Peyer's patch (tissue), 4 donors: ENCODE measurements at regions not wholly inside any gene's neighbourhood (a gene's known extent, or its start where the extent isn't known, plus 50 kb on each side); places are given as distances from the start of the nearest gene placed in this dataset.

Source experiments
- CTCF ChIP-seq, 6 experiments: fragments of 450-650 bp in 4 of 6; fragments of 200-600 bp in 2 of 6; sonication (generic) in 1 of 6; IDR thresholded peaks; one replicate each; pipeline ENCODE4 v1.5.1; 2017 to 2019; ENCODE audit warnings: antibody characterized with exemption in 6 of 6, mild to moderate bottlenecking in 3 of 6, moderate library complexity in 1 of 6
- POLR2A ChIP-seq, 2 donors: fragments of 450-650 bp; IDR thresholded peaks; one replicate each; pipeline ENCODE4 v1.5.1; 2017; ENCODE audit warnings: antibody characterized with exemption in 2 of 2, mild to moderate bottlenecking in 2 of 2, moderate library complexity in 2 of 2

- no peak for TF ChIP-seq CTCF (IDR thresholded peaks at IDR 0.05)
- no peak for TF ChIP-seq POLR2A (IDR thresholded peaks at IDR 0.05)
Measured at GRCh38 chr7:33852838-33853237, 52.5 kb upstream of the BMPER start.
